Tongue (tissue), 1 donor: ENCODE measurements at regions not wholly inside any gene's neighbourhood (a gene's known extent, or its start where the extent isn't known, plus 50 kb on each side); places are given as distances from the start of the nearest gene placed in this dataset.

Experiments used
- DNase-seq: peaks from one replicate; pipeline ENCODE4 v3.0.0-alpha.2; 2015

DNA sequence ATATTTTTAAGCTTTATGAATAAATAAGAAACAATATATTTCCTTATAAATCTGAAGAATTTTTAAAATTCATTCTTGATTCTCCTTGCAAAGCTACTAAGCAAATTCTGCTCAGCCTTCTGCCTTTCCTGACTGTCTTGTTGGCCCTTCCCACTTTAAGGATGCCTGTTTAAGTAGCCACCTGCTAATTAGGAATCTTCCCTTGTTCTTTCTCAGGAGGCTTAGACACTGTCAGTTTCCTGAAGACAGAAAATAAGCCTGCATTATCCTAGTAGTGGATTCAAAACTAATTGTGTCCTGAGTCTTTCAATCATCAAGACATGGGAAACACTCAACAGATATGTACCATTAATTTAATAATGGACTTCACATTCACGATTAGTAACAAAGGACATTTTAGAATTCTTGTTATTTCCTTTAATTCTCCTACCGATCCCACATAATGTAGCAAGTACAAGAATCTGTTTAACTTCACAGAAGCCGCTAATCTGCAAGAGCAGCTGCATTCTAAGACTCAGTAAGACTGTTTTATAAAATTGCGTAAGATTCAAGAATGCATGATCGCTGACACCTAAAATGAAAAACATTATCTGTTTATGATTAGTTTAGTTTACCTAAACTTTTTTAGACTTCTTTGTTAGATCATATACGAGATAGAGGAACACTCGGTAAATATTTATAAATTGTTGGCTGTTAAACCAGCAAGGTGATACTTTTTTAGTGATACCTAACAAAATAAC is 445.4 kb upstream of the DSEL start:
- peak; percentile 4 for DNase-seq

DNA sequence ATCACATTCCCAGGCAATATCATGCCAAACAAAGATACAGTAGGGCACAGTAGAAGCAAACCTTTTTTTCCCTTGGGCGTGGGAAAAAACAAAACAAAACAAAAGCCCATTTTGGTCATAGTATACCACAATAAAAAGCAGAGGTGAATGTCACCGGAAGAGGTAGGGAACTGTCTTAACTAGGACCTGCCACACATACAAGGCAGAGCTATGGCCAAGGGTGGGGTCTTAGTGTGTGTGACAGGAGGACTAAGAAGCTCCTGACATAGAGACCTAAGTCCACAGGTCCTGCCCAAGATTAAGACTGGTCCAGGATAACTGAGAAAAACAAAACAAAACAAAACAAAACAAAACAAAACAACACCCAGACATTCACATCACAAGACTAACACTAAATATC is 441.2 kb upstream of the DSEL start:
- no peak for DNase-seq

DNA sequence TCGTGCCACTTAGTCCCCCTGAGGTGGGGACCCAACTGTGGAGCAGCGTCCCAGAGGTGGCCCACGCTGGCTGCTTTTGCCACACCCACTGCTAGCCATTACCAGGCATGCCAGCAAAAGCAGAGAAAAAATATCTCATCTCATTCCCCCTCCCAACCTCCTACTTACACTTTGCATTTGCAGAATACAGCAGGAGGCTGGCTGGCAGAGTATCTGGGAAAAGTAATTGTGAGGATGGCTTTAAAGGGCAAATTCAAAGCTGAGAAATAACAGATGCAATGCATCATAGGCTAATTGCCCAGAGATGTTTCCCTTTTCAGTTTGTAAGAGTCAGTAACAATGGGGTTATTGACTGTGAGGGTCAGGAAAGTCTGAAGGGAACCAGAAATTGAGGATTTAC is 438.1 kb upstream of the DSEL start:
- peak; percentile 5 for DNase-seq

DNA sequence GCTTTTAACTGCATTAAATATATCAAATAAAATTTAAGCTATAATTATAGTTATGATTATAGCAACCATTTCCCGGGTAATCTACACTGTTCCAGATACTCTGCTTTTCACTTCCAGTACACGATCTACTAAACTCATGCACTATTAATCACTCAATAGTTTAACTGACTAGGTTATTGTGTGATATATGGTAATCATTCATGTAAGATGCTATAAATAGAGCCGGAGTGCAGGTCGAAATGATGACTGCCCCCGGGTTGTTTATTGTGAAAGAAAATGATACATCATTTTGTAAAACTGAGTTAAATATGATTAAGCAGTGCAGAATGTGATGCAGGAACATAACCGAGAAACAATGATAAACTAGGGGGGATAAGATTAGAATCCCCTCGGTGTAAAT is 434.6 kb upstream of the DSEL start:
- DNase-seq = no peak

DNA sequence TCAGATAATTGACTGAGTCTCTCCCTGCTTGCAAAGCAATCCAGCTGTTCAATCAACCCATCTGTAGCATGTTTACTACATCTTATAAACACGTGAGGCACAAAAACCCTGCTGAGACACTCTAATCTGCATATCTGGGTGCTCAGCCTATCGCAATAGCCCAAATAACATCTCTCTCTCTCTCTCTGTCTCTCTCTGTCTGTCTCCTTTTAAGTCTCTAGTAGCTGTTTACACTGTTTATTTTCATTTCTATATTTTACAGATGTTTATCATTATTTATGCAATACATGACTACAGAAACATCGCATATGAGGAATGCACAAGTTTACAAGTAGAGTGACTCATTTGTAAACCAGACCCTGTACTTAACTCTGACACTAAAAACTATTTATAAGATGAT is 422.1 kb upstream of the DSEL start:
- DNase-seq = no peak

DNA sequence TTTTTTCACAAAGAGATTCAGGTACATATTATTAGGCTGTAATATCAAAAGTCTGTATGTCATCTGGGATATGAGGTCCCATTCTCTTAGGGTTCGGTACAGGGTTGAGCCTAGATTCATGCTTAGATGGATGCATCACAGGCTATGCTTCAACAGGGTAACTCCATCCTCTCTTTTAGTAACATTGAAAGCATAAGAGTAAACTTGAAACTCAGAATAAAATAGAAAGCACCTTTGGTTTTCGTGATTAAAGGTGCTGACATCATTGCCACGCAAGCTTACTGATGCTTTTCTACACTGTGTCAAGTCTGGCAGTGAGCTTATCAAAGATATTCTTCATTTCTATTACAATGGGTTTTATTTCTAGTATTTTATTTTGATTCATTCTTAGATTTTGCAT is 419.1 kb upstream of the DSEL start:
- no peak for DNase-seq

DNA sequence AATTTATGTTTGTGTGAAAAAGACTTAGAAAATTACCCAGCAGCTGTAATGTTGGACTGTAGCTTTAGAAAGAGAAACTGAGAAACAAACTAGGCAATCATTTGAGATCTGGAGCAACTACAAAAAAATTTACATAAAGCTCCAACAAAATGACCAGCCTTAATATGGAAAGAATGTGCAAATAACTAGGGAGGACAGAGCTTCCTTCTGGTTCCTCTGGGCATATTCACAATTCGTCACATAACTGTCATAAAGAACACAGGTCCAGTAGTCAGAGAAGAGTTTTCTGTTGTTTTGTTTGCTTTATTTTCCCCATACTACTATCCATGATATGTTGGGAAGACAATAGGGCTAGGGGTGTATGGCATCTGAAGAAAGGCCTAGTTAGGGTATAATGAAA is 416.8 kb upstream of the DSEL start:
- DNase-seq = no peak

DNA sequence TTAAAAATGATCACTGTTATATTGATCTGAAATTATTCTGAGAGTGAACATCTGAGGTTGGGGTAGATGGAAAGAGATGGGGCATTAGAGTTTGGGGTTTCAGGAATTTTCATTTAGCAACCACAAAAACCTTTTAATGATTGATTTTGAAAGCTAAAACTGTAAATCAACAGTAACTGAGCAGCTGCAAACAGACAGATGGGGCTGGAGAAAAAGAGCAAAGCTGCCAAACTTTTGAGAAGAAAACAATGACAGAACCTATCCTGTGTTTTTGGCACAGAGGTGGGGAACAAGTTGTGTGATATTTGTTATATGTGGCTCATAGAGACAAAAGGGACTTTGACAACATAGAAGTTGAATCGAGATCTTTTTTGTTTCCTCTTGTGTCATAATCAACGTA is 415.8 kb upstream of the DSEL start:
- peak; percentile 20 for DNase-seq

DNA sequence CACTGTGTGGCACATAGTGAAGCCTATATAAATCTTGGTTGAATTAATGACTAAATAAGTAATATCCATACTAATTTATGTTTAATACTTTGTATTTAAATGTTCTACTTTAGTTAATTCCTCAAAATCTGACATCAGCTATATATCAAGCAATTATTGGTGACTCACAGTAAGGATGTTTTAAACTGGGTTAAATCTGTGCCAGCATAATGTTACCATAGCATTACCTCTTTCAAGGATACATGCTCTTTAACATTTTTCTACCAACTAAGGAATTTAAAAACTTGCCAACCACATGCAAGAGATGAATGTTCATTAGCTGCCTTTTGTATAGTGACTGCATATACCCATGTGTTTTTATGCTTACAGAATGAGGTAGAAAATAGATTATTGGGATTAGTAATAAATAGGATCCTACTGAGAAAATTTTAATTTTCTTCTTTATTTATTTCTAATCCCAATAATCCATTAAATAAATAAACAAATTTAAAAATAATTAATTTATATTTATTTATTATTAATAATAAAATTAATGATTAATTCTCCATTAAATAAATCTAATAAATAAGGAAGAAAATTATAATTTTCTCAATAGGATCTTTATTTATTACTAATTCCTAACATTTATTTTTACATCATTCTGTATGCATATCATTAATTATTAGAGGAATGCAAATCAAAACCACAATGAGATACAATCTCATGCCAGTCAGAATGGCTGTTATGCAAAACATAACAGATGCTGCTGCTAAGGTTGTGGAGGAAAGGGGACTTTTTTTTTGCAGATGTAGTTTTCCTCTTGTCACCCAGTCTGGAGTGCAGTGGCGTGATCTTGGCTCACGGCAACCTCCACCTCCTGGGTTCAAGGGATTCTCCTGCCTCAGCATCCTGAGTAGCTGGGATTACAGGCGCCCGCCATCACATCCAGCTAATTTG is 410.7 kb upstream of the DSEL start:
- no peak for DNase-seq

DNA sequence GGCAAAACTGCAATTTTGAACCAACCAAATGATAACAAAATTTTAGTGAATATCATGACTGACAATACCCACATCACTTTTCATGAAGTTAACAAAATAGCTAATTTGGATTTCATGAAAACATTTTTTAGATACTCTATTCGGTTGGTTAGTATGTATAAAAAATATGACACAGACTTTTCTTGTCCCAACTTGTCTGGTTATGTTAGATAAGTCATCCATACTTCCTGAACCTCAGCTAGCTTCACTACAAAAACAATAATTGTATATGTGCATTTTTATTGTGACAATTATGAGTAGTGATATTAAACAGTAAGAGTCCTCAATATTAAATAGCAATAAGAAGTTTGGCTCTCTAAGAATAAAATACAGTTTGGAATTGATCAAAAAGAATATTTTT is 408.1 kb upstream of the DSEL start:
- DNase-seq = no peak

DNA sequence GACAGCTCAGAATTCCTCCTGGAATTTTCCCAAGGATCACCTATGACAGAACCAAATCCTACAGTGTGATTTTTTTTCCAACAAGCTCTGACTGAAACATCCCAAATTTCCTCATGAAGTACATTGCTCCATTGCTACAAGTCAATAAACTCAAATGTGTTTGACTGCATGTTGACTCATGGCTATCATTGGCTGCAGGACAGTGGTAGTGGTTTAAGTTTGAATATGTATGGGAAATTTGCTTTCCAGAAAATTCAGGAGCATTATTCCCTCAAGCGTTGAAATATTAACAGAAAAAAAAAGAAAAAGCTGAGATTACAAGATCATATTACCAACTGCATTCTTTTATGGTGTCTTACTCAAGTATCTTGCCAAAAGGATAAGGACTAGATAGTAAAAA is 402.8 kb upstream of the DSEL start:
- no peak for DNase-seq

DNA sequence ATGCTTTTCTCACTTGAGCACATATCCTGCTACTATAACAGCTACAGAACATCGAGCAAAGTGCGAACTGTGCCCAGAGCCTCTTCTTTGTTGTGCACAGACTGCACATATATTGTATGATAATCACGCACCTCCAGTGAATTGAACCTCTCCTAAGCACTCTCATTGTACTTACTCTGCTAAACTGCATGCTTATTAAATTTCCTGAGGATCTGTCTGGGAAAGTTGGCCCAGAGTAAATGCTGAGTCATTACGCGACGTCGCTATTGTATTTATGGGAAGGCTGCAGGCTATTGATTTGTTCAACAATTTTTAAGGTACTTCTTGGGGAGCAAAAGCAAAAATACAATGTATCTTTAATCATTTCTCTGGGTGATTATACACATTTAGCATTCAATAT is 399.6 kb upstream of the DSEL start:
- no peak for DNase-seq

DNA sequence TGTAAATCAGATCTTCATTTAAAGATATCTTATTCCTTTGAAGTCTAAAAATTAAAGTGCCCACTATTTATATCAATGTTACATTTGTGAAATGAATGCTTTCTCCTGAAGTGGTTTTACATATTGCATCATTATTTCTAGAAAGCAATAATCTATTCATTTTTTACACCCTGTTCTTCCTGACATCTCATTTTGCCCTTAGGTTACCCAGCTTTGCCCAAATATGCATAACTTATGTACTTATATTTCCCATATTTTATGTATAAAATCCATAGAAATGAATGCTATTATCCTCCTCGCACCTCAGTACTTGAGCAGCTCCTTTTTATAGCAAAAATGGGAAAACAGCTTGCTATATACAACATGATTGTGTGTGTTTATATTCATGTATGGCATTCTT is 396.5 kb upstream of the DSEL start:
- no peak for DNase-seq

DNA sequence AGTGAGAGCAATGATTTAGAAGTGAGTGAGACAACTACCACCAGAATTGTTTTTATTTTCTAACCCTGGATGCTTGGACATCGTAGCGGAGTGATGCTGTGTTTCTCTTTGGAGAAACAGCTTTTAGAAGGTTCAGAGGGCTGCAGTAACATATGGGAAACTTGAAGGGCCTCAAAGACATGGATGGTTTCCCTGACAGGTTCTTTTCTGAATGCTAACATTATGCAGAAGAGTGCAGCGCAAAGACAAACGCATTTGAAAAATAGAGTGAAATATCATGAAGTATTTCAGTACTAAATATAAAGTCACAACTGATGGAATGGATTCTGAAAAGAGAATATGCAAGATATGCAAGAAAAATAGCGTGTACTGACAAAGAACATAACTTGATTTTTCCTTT is 385.1 kb upstream of the DSEL start:
- peak; percentile 33 for DNase-seq

DNA sequence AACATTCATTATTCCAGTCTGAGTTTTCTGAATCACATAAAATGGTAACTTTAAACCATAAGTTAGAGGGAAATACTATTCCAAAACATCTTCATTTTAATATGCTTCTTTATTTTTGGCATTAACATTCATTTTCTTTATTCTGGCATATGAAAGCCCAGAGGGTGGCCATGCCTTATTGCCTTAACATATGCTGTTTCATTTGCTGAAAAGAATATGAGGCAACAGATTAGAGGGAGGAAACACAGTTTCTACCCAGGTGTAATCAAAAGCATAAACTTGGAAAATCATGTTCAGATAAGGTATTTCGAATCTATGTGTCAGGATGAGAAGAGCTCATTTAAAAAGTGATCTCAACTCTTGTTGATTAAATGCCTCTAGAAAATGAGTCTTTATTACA is 379.9 kb upstream of the DSEL start:
- no peak for DNase-seq

DNA sequence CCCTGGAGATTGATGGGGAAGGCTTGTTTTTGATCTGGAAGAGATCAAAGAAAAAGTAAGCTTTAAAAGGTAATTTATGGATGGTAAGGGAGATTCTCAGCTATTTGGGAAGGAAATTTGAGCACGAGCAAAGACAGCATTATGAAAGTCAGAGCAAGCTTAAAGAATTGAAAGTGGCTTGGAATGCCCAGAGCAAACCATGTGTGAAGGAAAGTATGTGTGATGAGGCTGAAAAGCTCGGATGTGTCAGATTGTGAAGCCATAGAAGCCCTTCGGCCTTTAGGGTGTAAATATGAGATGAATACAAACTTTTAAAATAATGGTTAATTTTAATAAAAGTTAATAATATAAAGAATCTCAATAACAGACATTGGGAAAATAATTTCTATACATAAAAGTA is 377.4 kb upstream of the DSEL start:
- DNase-seq = no peak

DNA sequence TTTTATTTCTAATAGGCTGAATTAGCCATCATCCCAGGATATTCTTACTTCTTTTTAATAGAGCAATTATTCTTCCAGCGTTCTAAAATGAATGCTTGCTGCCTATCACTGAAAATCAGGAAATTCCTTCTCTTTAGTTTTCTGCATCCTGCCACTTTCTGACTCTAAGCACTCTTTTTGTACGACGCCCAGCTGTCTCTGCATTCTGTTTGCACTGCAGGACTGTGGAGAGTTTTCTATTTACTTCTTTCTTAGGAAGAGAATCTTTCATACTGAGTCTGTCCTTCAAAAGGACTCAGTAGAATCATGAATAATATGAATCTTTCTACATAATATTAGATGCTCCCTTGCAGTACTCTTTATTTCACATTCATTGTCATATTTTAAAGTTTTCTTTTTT is 360.4 kb upstream of the DSEL start:
- DNase-seq = no peak

DNA sequence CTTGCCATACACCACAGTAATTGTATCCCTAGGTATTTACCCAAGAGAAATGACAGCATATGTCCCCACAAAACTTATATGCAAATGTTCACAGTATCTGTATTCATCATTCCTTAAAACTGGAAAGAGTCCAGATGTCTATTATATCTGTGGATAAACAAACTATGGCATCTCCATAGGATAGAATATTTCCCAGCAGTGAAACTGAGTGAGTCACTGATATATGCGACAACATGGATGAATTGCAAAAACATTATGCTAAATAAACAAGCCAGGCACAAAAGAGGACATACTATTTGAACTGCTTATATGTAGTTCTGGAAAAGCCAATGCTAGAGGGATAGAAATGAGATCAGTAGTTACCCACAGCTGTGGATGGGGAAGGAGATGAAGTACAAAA is 359.4 kb upstream of the DSEL start:
- no peak for DNase-seq

DNA sequence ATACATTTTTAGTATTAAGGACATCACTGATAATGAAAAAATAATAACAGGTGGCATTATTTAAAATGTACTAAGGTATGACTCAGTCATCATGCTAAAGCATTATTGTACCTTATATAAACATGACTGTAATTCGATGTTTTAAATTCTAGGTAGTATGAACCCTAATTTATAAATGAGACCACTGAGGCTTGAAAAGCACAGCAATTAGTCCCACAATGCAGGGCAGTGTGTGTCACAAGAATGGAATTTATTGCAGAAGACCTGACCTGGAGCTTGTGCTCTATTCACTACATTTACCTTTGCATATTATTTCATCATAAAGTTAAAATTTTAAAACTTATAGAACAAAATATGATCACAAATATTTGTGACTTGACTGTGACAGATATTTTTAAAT is 358.5 kb upstream of the DSEL start:
- DNase-seq = no peak

DNA sequence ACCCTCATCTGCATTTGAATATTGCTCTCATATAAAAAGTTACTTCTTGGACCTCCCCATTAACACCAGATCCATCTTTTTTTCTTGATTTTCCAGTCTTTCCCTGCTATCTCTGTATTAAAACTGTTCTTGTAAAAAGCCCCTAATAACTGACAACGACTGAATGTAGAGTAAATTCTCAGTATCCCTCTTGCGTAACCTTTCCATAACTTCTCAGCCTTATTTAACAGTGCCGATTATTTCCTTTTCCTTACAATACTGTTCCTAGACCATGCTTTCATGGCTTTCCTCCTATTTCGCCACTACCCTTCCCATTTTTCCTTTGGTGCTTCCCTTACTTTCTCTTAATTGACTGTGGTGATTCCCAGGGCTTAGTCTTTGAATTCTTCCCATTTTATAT is 348.9 kb upstream of the DSEL start:
- no peak for DNase-seq

DNA sequence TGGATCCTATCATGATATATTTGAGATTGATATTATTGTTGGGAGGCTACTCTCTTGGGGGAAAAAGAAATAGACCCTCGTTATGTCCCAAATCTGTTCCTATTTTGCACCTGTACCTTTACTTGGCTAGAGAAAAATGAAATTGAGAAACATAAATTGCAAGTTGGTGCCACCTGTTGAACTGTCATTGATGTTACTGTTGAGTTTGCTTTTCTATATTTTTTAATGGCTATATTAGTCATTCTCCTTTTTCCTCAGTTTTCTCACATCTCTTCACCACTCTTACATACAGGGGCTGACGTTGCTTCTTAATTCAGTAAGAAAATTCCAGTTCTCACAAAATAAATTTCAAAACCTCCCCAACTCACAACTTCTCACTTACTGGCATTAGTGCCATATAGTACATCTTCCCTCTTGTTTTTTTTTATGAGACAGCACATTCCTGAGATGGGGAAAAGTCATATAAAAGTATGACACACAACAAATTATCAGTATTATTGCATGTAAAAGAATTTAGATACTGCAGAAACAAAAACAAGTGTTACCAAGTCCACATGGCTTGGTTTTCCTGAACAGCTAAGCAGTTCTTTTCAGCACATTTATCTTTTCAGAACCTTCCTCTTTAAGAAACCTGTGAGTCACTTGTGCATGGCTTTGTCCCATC is 348.3 kb upstream of the DSEL start:
- no peak for DNase-seq

DNA sequence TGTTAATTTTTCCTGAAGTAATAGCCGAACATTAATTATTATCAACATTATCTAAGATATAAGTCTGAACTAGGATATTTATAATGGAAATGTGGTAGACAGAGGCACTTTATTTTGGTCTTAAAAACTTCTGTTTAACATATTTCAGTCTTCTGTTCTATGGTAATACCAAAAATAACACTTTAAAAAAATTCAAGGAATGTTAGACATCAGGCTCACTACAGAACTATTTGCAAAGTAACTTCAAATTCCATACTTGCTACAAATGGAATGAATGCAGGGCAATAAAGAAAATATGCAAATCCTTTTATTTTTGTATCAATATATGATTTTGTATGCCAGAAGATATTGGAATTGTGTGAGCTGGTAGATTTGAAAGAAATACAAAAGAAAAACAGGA is 345.5 kb upstream of the DSEL start:
- no peak for DNase-seq

DNA sequence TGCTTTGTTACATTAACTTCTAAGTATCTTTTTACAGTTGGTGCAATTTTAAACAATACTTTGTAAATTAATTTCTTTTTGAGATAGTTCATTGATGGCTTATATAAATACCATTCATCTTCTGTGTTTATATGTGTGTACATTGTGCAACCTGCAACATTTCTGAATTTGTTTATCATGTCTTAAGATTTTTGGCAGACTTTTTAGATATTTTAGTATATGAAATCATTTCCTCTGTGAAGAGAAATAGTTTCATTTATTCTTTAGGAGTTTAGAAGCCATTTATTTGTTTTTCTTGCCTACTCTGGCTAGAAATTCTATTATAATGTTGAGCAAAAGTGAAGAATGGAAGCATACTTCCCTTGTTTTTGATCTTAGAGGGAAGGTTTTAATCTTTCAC is 337.8 kb upstream of the DSEL start:
- no peak for DNase-seq
